Forelimb muscle (tissue), 1 donor: ENCODE measurements at regions not wholly inside any gene's neighbourhood (a gene's known extent, or its start where the extent isn't known, plus 50 kb on each side); places are given as distances from the start of the nearest gene placed in this dataset.

Experiments used
- DNase-seq: peaks from one replicate; pipeline ENCODE4 v3.0.0-alpha.2; 2013; ENCODE audit warnings: low read depth

- DNase-seq, result peak; percentile 79
These were observed 118.2 kb upstream of the HMHB1 start for GRCh38 chr5:143693651-143694252.

GRCh38 chr5:143692342-143692741 is 119.6 kb upstream of the HMHB1 start:
- DNase-seq, result no peak

GRCh38 chr5:143691945-143692290 is 120.0 kb upstream of the HMHB1 start:
- no peak for DNase-seq

- no peak for DNase-seq
These were observed 120.5 kb upstream of the HMHB1 start for GRCh38 chr5:143691287-143691944.

GRCh38 chr5:143687604-143688003 is 124.4 kb upstream of the HMHB1 start:
- no peak for DNase-seq

- no peak for DNase-seq
These were observed 126.6 kb upstream of the HMHB1 start for GRCh38 chr5:143685246-143685815.

- DNase-seq, result no peak
These were observed 128.5 kb upstream of the HMHB1 start for GRCh38 chr5:143683459-143683858.

GRCh38 chr5:143682929-143683386 is 129.0 kb upstream of the HMHB1 start:
- peak; percentile 93 for DNase-seq

GRCh38 chr5:143682246-143682905 is 129.6 kb upstream of the HMHB1 start:
- no peak for DNase-seq

GRCh38 chr5:143680672-143681259 is 131.2 kb upstream of the HMHB1 start:
- DNase-seq, result no peak

GRCh38 chr5:143679777-143680176 is 132.2 kb upstream of the HMHB1 start:
- DNase-seq, result no peak

- no peak for DNase-seq
These were observed 133.6 kb upstream of the HMHB1 start for GRCh38 chr5:143678148-143678905.

- no peak for DNase-seq
These were observed 134.6 kb upstream of the HMHB1 start for GRCh38 chr5:143677403-143677802.

- DNase-seq, result no peak
These were observed 135.2 kb upstream of the HMHB1 start for GRCh38 chr5:143676802-143677201.

- no peak for DNase-seq
These were observed 137.5 kb upstream of the HMHB1 start for GRCh38 chr5:143674469-143674786.

- DNase-seq, result no peak
These were observed 138.1 kb upstream of the HMHB1 start for GRCh38 chr5:143673676-143674468.

- DNase-seq, result no peak
These were observed 139.2 kb upstream of the HMHB1 start for GRCh38 chr5:143672806-143673205.

GRCh38 chr5:143671674-143672569 is 140.0 kb upstream of the HMHB1 start:
- DNase-seq, result no peak

GRCh38 chr5:143671021-143671420 is 140.9 kb upstream of the HMHB1 start:
- no peak for DNase-seq

- no peak for DNase-seq
These were observed 146.1 kb upstream of the HMHB1 start for GRCh38 chr5:143665866-143666265.
